H1 (cell line): ENCODE measurements at regions not wholly inside any gene's neighbourhood (a gene's known extent, or its start where the extent isn't known, plus 50 kb on each side); places are given as distances from the start of the nearest gene placed in this dataset.

Source experiments
- CHD7 ChIP-seq: fragments of 300-600 bp; sonication (generic); IDR thresholded peaks from 2 replicates; pipeline ENCODE4 v1.7.1; 2012; ENCODE audit warnings: low read length, moderate library complexity, mild to moderate bottlenecking, inconsistent platforms; ENCODE audit not compliant: insufficient replicate concordance
- EZH2 ChIP-seq: fragments of 200-600 bp; sonication (generic); IDR thresholded peaks from 2 replicates; pipeline ENCODE4 v1.7.1; 2012; ENCODE audit warnings: low read depth, mild to moderate bottlenecking, moderate library complexity, low read length, inconsistent platforms; ENCODE audit not compliant: severe bottlenecking
- KDM4A ChIP-seq: IDR thresholded peaks from one replicate; pipeline ENCODE4 v1.7.1; 2012; ENCODE audit warnings: low read depth, mild to moderate bottlenecking, moderate library complexity, low read length, inconsistent platforms; ENCODE audit not compliant: severe bottlenecking
- MAX ChIP-seq: IDR thresholded peaks from 2 replicates; pipeline ENCODE4 v1.6.1; 2012; ENCODE audit warnings: inconsistent platforms
- RXRA ChIP-seq: IDR thresholded peaks from 2 replicates; pipeline ENCODE4 v1.6.1; 2011; ENCODE audit warnings: low read depth, mild to moderate bottlenecking, low read length, moderate library complexity; ENCODE audit not compliant: insufficient read depth
- SRF ChIP-seq: IDR thresholded peaks from 2 replicates; pipeline ENCODE4 v1.6.1; 2011; ENCODE audit warnings: mild to moderate bottlenecking, low read depth, low read length, moderate library complexity

- TF ChIP-seq CHD7 (no peak), SRF (no peak), KDM4A (no peak), MAX (no peak), RXRA (no peak), EZH2 (no peak)
Observed at GRCh38 chr3:107222907-107223306, 154.3 kb upstream of the CCDC54 start (continued).
